AG08395 (cell line): ENCODE measurements at regions not wholly inside any gene's neighbourhood (a gene's known extent, or its start where the extent isn't known, plus 50 kb on each side); places are given as distances from the start of the nearest gene placed in this dataset.
A peak's percentile ranks its signal among the peaks of the same experiment; 100 is the strongest.

Source experiments
- DNase-seq: peaks from one replicate; pipeline ENCODE4 v3.0.0; 2012; ENCODE audit warnings: mixed read lengths, low spot score

GRCh38 chr13:27847669-27848068 lies 55.4 kb downstream of the GSX1 start:
- no peak for DNase-seq

GRCh38 chr13:27851096-27851850 lies 59.0 kb downstream of the GSX1 start:
- no peak for DNase-seq

GRCh38 chr13:27852491-27852890 lies 60.2 kb downstream of the GSX1 start:
- DNase-seq: no peak

GRCh38 chr13:27853335-27853734 lies 61.1 kb downstream of the GSX1 start:
- no peak for DNase-seq

- DNase-seq: peak; percentile 8
These were observed 61.6 kb downstream of the GSX1 start for GRCh38 chr13:27853861-27854260.

GRCh38 chr13:27854606-27855005 lies 62.3 kb downstream of the GSX1 start:
- no peak for DNase-seq

- no peak for DNase-seq
These were observed 63.1 kb downstream of the GSX1 start for GRCh38 chr13:27855381-27855780.

GRCh38 chr13:27857282-27857681 lies 62.5 kb upstream of the PDX1 start:
- no peak for DNase-seq

- DNase-seq: no peak
These were observed 61.8 kb upstream of the PDX1 start for GRCh38 chr13:27858046-27858445.

- DNase-seq: no peak
These were observed 59.1 kb upstream of the PDX1 start for GRCh38 chr13:27860743-27861142.

GRCh38 chr13:27861165-27861564 lies 58.6 kb upstream of the PDX1 start:
- no peak for DNase-seq

- no peak for DNase-seq
These were observed 51.0 kb upstream of the PDX1 start for GRCh38 chr13:27868641-27869435.

GRCh38 chr13:27869436-27870095 lies 50.2 kb upstream of the PDX1 start:
- DNase-seq: no peak
